ENCODE measurements at regions not wholly inside any gene's neighbourhood (a gene's known extent, or its start where the extent isn't known, plus 50 kb on each side); places are given as distances from the start of the nearest gene placed in this dataset.

DNA sequence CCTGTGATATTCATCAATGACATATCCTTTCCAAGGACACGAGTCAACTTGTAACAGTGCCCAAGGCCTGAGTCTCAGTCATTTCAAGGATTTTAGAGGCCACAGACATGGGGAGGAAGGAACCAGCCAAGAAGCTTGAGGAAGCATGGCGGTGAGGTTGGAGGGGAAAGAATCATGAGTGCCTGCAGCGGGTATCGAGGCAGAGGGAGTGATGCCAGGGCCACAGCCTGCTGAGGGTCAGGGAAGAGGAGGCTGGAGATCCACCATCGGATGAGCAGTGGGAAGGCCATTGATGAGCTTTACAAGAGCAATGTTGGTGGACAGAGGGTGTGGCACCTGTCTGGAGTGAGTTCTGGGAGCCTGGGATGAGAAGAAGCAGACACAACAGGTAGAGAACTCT lies 88.5 kb upstream of the IER5L start:
- TF ChIP-seq, protein P1, sequence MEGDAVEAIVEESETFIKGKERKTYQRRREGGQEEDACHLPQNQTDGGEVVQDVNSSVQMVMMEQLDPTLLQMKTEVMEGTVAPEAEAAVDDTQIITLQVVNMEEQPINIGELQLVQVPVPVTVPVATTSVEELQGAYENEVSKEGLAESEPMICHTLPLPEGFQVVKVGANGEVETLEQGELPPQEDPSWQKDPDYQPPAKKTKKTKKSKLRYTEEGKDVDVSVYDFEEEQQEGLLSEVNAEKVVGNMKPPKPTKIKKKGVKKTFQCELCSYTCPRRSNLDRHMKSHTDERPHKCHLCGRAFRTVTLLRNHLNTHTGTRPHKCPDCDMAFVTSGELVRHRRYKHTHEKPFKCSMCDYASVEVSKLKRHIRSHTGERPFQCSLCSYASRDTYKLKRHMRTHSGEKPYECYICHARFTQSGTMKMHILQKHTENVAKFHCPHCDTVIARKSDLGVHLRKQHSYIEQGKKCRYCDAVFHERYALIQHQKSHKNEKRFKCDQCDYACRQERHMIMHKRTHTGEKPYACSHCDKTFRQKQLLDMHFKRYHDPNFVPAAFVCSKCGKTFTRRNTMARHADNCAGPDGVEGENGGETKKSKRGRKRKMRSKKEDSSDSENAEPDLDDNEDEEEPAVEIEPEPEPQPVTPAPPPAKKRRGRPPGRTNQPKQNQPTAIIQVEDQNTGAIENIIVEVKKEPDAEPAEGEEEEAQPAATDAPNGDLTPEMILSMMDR (IDR thresholded peaks at IDR 0.05) = no peak
- TF ChIP-seq POLR2A (IDR thresholded peaks at IDR 0.05) (no peak), EP300 (IDR thresholded peaks at IDR 0.05) (no peak), POLR2AphosphoS5 (IDR thresholded peaks at IDR 0.05) (no peak)
